Right lobe of liver (tissue), 4 donors: ENCODE measurements at regions not wholly inside any gene's neighbourhood (a gene's known extent, or its start where the extent isn't known, plus 50 kb on each side); places are given as distances from the start of the nearest gene placed in this dataset.

Source experiments
- POLR2A ChIP-seq: fragments of 450-650 bp; IDR thresholded peaks from one replicate; pipeline ENCODE4 v1.6.1; 2017; ENCODE audit warnings: antibody characterized with exemption, mild to moderate bottlenecking
- TF ChIP-seq, protein P1 (sequence below), 4 donors: fragments of 200-600 bp in 3 of 4; fragments of 450-650 bp in 1 of 4; IDR thresholded peaks; one replicate each; pipeline versions ENCODE4 v1.5.1 to v1.8.0; 2016 to 2022; ENCODE audit warnings: antibody characterized with exemption in 4 of 4, mild to moderate bottlenecking in 2 of 4
- donor health status: DM: no; HTN: no; CAD: no.
- donor health status: DM: no; HTN: no; CAD: no.
- donor health status: DM: no; HTN: yes; CAD: no.

DNA sequence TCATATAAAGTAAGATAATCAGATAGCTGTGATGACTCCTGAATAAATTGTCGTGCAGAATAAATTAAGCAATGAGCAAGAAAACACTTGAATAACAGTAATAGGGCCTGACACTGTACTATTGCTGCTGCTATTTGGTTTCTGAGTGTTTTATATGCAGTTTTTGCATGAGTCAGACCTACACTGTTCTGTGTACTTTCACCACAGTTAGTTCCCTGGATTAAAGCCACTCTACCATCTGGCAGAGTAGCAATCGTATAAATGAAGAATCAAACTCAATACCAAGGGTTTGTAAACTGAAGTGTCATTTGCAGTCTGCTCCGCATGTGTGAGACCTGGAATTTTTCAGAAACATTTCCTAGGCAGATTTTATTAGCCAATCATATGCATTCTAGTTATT lies 398.6 kb upstream of the CDH7 start:
- TF ChIP-seq, protein P1, sequence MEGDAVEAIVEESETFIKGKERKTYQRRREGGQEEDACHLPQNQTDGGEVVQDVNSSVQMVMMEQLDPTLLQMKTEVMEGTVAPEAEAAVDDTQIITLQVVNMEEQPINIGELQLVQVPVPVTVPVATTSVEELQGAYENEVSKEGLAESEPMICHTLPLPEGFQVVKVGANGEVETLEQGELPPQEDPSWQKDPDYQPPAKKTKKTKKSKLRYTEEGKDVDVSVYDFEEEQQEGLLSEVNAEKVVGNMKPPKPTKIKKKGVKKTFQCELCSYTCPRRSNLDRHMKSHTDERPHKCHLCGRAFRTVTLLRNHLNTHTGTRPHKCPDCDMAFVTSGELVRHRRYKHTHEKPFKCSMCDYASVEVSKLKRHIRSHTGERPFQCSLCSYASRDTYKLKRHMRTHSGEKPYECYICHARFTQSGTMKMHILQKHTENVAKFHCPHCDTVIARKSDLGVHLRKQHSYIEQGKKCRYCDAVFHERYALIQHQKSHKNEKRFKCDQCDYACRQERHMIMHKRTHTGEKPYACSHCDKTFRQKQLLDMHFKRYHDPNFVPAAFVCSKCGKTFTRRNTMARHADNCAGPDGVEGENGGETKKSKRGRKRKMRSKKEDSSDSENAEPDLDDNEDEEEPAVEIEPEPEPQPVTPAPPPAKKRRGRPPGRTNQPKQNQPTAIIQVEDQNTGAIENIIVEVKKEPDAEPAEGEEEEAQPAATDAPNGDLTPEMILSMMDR (IDR thresholded peaks at IDR 0.05): no peak
- no peak for TF ChIP-seq POLR2A
